ENCODE measurements at regions not wholly inside any gene's neighbourhood (a gene's known extent, or its start where the extent isn't known, plus 50 kb on each side); places are given as distances from the start of the nearest gene placed in this dataset.

DNA sequence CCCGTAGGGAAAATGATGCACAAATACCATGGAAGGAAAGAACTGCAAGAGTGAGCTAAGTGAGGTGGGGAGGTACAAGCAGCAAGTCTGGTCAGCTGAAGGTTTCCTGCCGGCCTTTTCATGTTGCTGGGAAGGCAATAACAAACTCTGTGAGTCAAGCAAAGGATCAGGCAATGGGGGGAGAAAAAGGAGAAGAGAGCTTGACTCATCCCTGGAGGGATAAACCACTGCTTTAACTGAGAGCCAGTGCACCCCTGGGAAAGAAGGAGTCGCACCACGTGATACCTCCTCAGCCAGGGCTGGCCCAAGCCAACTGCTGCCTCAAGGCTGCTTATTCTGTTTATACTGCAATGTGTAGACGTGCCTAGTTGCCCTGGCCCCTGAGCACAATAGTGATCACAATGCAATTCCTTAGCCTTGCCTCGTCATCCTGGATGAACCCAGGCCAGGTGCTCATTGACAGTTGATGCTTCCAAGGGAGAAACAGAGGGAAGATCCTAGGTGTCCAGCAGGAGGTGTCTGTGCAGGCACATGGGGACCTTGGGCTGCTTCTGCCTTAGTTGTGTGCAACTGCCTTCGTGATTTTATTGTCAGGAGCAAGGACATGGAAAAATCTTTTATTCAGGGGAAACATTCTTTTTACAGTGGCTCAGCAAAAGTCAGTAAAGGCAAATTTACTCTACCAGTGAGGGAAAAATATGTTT is 203.0 kb upstream of the TUT7 start:
- Histone ChIP-seq H3K9ac (ENCODE audit: low read length) (no peak overlapping the region), H3K9me3 (ENCODE audit: insufficient read depth, low read depth, low read length) (no peaks in the 10 kb centered on the region), H4K20me1 (ENCODE audit: insufficient read depth, low read length) (no peaks in the 10 kb centered on the region), H2AFZ (ENCODE audit: low read depth, low read length) (no peak overlapping the region), H3K79me2 (ENCODE audit: insufficient read depth, low read length) (no peaks in the 10 kb centered on the region), H3K36me3 (ENCODE audit: insufficient read depth, low read length) (no peaks in the 10 kb centered on the region), H3K27me3 (ENCODE audit: insufficient read depth, low read length) (no peaks in the 10 kb centered on the region), H3K4me3 (ENCODE audit: insufficient read depth, low read depth, low read length) (no peak overlapping the region), H3K27ac (ENCODE audit: low read depth, low read length) (no peak overlapping the region), H3K4me2 (ENCODE audit: low read length) (peak overlapping the region; percentile 19), H3K4me1 (ENCODE audit: insufficient read depth, low read length) (peaks cover 3% of the 10 kb centered on the region)
- Mint-ChIP-seq H3K4me3 (ENCODE audit: unreplicated experiment) (no peak overlapping the region), H3K27ac (ENCODE audit: unreplicated experiment) (peak overlapping the region; percentile 1), H3K9me3 (ENCODE audit: unreplicated experiment) (peaks cover 4% of the 10 kb centered on the region), H3K27me3 (ENCODE audit: low read depth, unreplicated experiment) (peaks cover 5% of the 10 kb centered on the region), H3K36me3 (ENCODE audit: low read depth, unreplicated experiment) (no peaks in the 10 kb centered on the region), H3K4me1 (ENCODE audit: low read depth, unreplicated experiment) (peaks cover 15% of the 10 kb centered on the region)
- FAIRE-seq (peak; percentile 60), DNase-seq (ENCODE audit: low read depth) (peak; percentile 56)
- TF ChIP-seq, protein P1, sequence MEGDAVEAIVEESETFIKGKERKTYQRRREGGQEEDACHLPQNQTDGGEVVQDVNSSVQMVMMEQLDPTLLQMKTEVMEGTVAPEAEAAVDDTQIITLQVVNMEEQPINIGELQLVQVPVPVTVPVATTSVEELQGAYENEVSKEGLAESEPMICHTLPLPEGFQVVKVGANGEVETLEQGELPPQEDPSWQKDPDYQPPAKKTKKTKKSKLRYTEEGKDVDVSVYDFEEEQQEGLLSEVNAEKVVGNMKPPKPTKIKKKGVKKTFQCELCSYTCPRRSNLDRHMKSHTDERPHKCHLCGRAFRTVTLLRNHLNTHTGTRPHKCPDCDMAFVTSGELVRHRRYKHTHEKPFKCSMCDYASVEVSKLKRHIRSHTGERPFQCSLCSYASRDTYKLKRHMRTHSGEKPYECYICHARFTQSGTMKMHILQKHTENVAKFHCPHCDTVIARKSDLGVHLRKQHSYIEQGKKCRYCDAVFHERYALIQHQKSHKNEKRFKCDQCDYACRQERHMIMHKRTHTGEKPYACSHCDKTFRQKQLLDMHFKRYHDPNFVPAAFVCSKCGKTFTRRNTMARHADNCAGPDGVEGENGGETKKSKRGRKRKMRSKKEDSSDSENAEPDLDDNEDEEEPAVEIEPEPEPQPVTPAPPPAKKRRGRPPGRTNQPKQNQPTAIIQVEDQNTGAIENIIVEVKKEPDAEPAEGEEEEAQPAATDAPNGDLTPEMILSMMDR (IDR thresholded peaks at IDR 0.05; ENCODE audit: insufficient read depth, low read depth, low read length) = no peak
- TF ChIP-seq EZH2 (IDR thresholded peaks at IDR 0.05; ENCODE audit: insufficient read depth, low read length) = no peak

DNA sequence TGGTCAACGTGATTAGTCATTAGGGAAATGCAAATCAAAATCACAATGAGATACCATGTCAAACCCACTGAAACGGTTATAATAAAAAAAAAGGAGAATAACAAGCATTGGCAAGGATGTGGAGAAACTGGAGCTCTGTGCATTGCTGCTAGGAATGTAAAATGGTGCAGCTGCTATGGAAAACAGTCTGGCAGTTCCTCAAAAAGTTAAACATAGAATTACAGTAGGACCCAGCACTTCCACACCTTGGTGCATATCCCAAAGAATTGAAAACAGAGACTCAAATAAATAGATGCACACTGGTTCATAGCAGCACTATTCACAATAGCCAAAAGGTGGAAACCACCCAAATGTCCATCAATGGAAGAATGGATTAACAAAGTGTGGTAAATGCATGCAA is 201.5 kb upstream of the TUT7 start:
- no peak overlapping the region for H3K4me3 Mint-ChIP-seq (ENCODE audit: unreplicated experiment)

More for the DNA sequence above, 201.5 kb upstream of the TUT7 start:
- Histone ChIP-seq H3K9me3 (ENCODE audit: insufficient read depth, low read depth, low read length) (no peaks in the 10 kb centered on the region), H3K4me1 (ENCODE audit: insufficient read depth, low read length) (peaks cover 3% of the 10 kb centered on the region), H3K36me3 (ENCODE audit: insufficient read depth, low read length) (no peaks in the 10 kb centered on the region), H3K27me3 (ENCODE audit: insufficient read depth, low read length) (no peaks in the 10 kb centered on the region), H4K20me1 (ENCODE audit: insufficient read depth, low read length) (no peaks in the 10 kb centered on the region), H2AFZ (ENCODE audit: low read depth, low read length) (no peak overlapping the region), H3K27ac (ENCODE audit: low read depth, low read length) (no peak overlapping the region), H3K4me3 (ENCODE audit: insufficient read depth, low read depth, low read length) (no peak overlapping the region), H3K79me2 (ENCODE audit: insufficient read depth, low read length) (no peaks in the 10 kb centered on the region), H3K4me2 (ENCODE audit: low read length) (no peak overlapping the region), H3K9ac (ENCODE audit: low read length) (no peak overlapping the region)
- peaks cover 4% of the 10 kb centered on the region for H3K9me3 Mint-ChIP-seq (ENCODE audit: unreplicated experiment)
- FAIRE-seq (no peak), DNase-seq (ENCODE audit: low read depth) (no peak)
- peaks cover 15% of the 10 kb centered on the region for H3K4me1 Mint-ChIP-seq (ENCODE audit: low read depth, unreplicated experiment)
- peaks cover 5% of the 10 kb centered on the region for H3K27me3 Mint-ChIP-seq (ENCODE audit: low read depth, unreplicated experiment)
- H3K36me3 Mint-ChIP-seq (ENCODE audit: low read depth, unreplicated experiment) = no peaks in the 10 kb centered on the region
- no peak overlapping the region for H3K27ac Mint-ChIP-seq (ENCODE audit: unreplicated experiment)
- TF ChIP-seq EZH2 (IDR thresholded peaks at IDR 0.05; ENCODE audit: insufficient read depth, low read length) = no peak
- TF ChIP-seq, protein P1 (IDR thresholded peaks at IDR 0.05; ENCODE audit: insufficient read depth, low read depth, low read length) = no peak

All from astrocyte (in vitro differentiated cells and primary cell).